ENCODE measurements at regions not wholly inside any gene's neighbourhood (a gene's known extent, or its start where the extent isn't known, plus 50 kb on each side); places are given as distances from the start of the nearest gene placed in this dataset.

DNA sequence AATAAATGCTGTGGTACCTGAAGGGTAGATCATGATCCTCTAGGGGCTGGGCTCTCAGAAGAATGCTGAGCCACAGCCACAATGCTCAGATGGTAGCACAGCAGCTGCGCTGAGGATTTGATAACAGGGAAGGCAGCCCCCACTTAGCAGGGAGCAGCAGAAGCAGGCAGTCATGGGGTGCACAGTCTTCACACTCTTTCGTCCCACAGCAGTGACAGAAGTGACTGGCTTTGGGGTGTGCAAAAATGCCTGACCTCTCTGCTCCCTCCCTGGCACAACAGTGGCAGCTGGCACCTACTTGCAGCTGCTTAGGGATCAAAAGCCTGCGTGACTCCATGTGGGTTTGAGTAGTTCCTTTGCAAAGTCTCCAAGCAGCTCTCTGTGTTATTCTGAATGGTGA is 1349.8 kb upstream of the RAG2 start:
- no peak overlapping the region for H3K4me3 ChIP-seq (ENCODE audit: low read length in 2 of 2)
- no peak for DNase-seq (ENCODE audit: low read depth in 6 of 9, low spot score in 9 of 9)
- no peaks in the 10 kb centered on the region for H3K4me1 ChIP-seq (ENCODE audit: control insufficient read depth in 2 of 2, insufficient read depth in 2 of 2, low read length in 2 of 2)
- H3K9me3 ChIP-seq (ENCODE audit: control insufficient read depth in 2 of 2, insufficient read depth in 1 of 2, low read length in 1 of 2) = no peaks in the 10 kb centered on the region
- no peak overlapping the region for H3K27ac ChIP-seq (ENCODE audit: low read depth in 1 of 2, low read length in 1 of 2)
- H3K36me3 ChIP-seq (ENCODE audit: control insufficient read depth in 2 of 2, insufficient read depth in 2 of 2, low read length in 1 of 2) = no peaks in the 10 kb centered on the region
- no peaks in the 10 kb centered on the region for H3K27me3 ChIP-seq (ENCODE audit: control insufficient read depth in 2 of 2, insufficient read depth in 1 of 2, low read length in 1 of 2)
- 91% methylated on average over 3 of the region's 3 CpGs for WGBS

DNA sequence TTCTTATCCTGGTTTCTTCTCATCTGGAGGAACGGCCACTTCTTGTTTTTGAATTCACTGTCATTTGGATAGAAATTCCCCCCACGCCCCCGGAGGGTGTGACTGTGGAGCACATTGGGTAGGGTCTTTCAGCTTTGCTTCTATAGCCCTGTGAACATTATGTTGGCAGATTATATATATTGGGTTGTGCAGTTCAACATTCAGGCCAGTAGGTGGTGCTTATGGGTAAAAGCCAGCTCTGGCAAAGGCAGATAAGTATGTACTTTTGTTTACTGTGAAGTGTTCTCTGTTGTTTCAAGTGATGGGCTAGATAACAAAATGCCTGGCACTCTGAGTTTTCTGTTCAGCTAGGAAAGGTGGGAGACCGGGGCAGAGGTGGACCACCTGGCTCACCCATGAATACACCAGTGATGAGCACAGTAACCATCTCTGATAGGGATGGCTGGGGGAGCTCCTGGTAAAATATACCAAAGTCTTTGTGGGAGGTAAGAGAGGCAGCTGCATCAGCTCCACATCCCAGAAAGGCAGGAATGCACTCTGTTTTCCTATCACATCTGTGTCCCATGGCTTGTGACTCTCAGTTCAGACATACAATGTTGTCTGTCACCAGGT is 1348.2 kb upstream of the RAG2 start:
- DNase-seq (ENCODE audit: low read depth in 6 of 9, low spot score in 9 of 9) = peak in 7 of 9 donors; percentile 5 to 43 (median 11)
- 71% methylated on average over 4 of the region's 4 CpGs for WGBS
- Histone ChIP-seq H3K4me1 (ENCODE audit: control insufficient read depth in 2 of 2, insufficient read depth in 2 of 2, low read length in 2 of 2) (no peaks in the 10 kb centered on the region), H3K4me3 (ENCODE audit: low read length in 2 of 2) (no peak overlapping the region), H3K27me3 (ENCODE audit: control insufficient read depth in 2 of 2, insufficient read depth in 1 of 2, low read length in 1 of 2) (no peaks in the 10 kb centered on the region), H3K36me3 (ENCODE audit: control insufficient read depth in 2 of 2, insufficient read depth in 2 of 2, low read length in 1 of 2) (no peaks in the 10 kb centered on the region), H3K27ac (ENCODE audit: low read depth in 1 of 2, low read length in 1 of 2) (no peak overlapping the region), H3K9me3 (ENCODE audit: control insufficient read depth in 2 of 2, insufficient read depth in 1 of 2, low read length in 1 of 2) (no peaks in the 10 kb centered on the region)

DNA sequence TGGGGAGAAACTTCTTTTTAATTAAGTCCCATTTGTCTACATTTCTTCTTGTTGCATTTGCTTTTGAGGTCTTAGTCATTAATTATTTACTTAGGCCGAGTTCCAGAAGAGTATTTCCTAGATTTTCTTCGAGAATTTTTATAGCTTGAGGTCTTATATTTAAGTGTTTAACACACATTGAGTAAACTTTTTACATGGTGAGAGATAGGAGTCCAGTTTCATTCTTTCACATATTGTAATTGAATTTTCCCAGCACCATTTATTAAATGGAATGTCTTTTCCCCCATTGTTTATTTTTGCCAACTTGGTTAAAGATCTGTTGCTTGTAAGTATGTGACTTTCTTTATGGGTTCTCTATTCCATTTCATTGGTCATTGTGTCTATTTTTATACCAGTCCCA is 1344.0 kb upstream of the RAG2 start:
- no peak for DNase-seq (ENCODE audit: low read depth in 6 of 9, low spot score in 9 of 9)
- H3K27me3 ChIP-seq (ENCODE audit: control insufficient read depth in 2 of 2, insufficient read depth in 1 of 2, low read length in 1 of 2) = no peaks in the 10 kb centered on the region
- WGBS = 89% methylated on average over 2 of the region's 2 CpGs
- H3K36me3 ChIP-seq (ENCODE audit: control insufficient read depth in 2 of 2, insufficient read depth in 2 of 2, low read length in 1 of 2) = no peaks in the 10 kb centered on the region
- no peak overlapping the region for H3K4me3 ChIP-seq (ENCODE audit: low read length in 2 of 2)
- no peaks in the 10 kb centered on the region for H3K9me3 ChIP-seq (ENCODE audit: control insufficient read depth in 2 of 2, insufficient read depth in 1 of 2, low read length in 1 of 2)
- no peak overlapping the region for H3K27ac ChIP-seq (ENCODE audit: low read depth in 1 of 2, low read length in 1 of 2)
- H3K4me1 ChIP-seq (ENCODE audit: control insufficient read depth in 2 of 2, insufficient read depth in 2 of 2, low read length in 2 of 2) = no peaks in the 10 kb centered on the region

DNA sequence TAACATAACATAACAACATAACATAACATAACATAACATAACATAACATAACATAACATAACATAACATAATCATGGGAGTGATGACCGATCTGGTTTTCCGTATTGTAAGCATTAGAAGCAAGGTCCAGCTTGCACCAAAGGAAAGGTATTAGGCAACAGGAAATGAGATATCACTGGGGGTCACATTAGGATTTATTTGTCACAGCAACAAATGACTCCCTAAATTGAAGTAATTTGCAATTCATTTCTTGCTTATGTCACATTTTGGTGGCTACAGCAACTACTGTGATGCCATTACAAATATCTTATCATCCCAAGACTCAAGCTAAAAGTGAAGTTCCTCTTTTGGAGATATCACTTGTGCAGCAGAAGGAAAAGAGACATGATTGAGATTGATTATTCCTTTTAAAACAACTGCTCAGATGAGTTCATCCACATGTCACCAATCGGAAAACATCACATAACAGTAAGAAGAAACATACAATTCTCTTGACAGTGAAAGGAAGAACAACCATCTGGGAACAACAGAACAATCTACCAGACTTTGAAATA is 1331.1 kb upstream of the RAG2 start:
- Histone ChIP-seq H3K9me3 (ENCODE audit: control insufficient read depth in 2 of 2, insufficient read depth in 1 of 2, low read length in 1 of 2) (no peaks in the 10 kb centered on the region), H3K4me1 (ENCODE audit: control insufficient read depth in 2 of 2, insufficient read depth in 2 of 2, low read length in 2 of 2) (no peaks in the 10 kb centered on the region), H3K27me3 (ENCODE audit: control insufficient read depth in 2 of 2, insufficient read depth in 1 of 2, low read length in 1 of 2) (no peaks in the 10 kb centered on the region), H3K4me3 (ENCODE audit: low read length in 2 of 2) (no peak overlapping the region), H3K36me3 (ENCODE audit: control insufficient read depth in 2 of 2, insufficient read depth in 2 of 2, low read length in 1 of 2) (no peaks in the 10 kb centered on the region), H3K27ac (ENCODE audit: low read depth in 1 of 2, low read length in 1 of 2) (no peak overlapping the region)
- no peak for DNase-seq (ENCODE audit: low read depth in 6 of 9, low spot score in 9 of 9)
- 97% methylated on average over 3 of the region's 3 CpGs for WGBS

DNA sequence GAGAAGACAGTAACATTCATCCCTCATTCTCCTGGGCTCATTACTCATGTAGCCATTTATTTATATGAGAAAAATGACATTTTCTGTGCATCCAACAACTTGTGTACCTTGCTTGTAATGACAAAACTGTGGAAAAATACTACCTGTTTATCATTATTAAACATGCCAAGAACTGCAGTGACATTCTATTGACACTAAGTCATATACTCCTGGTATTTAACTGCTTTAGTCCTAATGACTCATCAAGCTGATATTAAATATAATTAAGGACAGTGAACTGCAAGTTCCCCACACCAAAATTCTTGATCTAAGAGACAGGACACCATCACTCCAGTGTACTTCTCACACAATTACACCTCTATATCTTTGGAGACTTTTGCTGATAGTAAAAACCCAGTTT is 1328.7 kb upstream of the RAG2 start:
- Histone ChIP-seq H3K4me1 (ENCODE audit: control insufficient read depth in 2 of 2, insufficient read depth in 2 of 2, low read length in 2 of 2) (no peaks in the 10 kb centered on the region), H3K4me3 (ENCODE audit: low read length in 2 of 2) (no peak overlapping the region), H3K27ac (ENCODE audit: low read depth in 1 of 2, low read length in 1 of 2) (no peak overlapping the region), H3K27me3 (ENCODE audit: control insufficient read depth in 2 of 2, insufficient read depth in 1 of 2, low read length in 1 of 2) (no peaks in the 10 kb centered on the region), H3K36me3 (ENCODE audit: control insufficient read depth in 2 of 2, insufficient read depth in 2 of 2, low read length in 1 of 2) (no peaks in the 10 kb centered on the region), H3K9me3 (ENCODE audit: control insufficient read depth in 2 of 2, insufficient read depth in 1 of 2, low read length in 1 of 2) (no peaks in the 10 kb centered on the region)
- no peak for DNase-seq (ENCODE audit: low read depth in 6 of 9, low spot score in 9 of 9)

DNA sequence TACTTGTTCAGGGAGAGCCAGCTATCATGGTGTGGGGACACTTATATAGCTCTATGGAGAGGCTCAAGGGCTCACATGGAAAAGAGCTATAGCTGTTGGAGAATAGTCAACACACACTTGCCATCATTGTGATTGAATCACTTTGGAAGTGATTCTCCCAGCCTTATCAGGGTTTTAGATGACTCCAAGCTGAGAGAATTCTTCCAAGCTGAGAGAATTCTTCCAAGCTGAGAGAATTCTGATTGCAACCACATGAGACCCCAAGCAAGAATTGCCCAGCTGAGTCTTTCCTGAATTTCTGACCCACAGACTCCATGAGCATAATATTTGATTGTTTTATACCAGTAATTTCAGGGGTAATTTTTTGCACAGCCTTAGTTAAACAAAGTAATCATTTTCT is 1318.3 kb upstream of the RAG2 start:
- no peaks in the 10 kb centered on the region for H3K27me3 ChIP-seq (ENCODE audit: control insufficient read depth in 2 of 2, insufficient read depth in 1 of 2, low read length in 1 of 2)
- no peak for DNase-seq (ENCODE audit: low read depth in 6 of 9, low spot score in 9 of 9)
- H3K27ac ChIP-seq (ENCODE audit: low read depth in 1 of 2, low read length in 1 of 2) = no peak overlapping the region
- H3K36me3 ChIP-seq (ENCODE audit: control insufficient read depth in 2 of 2, insufficient read depth in 2 of 2, low read length in 1 of 2) = no peaks in the 10 kb centered on the region
- no peak overlapping the region for H3K4me3 ChIP-seq (ENCODE audit: low read length in 2 of 2)
- no peaks in the 10 kb centered on the region for H3K9me3 ChIP-seq (ENCODE audit: control insufficient read depth in 2 of 2, insufficient read depth in 1 of 2, low read length in 1 of 2)
- H3K4me1 ChIP-seq (ENCODE audit: control insufficient read depth in 2 of 2, insufficient read depth in 2 of 2, low read length in 2 of 2) = no peaks in the 10 kb centered on the region

DNA sequence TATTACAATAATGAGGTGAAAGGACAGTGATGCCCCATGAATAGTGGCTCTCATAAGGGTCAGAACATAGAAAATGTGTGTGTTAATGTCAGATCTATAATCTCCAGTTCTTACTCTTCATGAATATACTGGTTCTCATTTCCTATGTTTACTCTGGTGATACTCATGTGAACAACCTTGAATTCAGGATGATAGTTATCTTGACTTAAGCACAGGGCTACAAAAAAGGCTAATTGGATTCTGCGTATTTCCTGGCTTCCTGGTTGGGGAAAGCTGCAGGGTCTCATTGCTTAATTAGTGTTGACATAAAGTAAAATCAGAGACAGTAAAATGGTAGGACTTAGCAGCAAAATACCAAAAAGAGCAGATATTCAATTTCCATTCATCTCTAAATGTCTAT is 1316.8 kb upstream of the RAG2 start:
- Histone ChIP-seq H3K4me3 (ENCODE audit: low read length in 2 of 2) (no peak overlapping the region), H3K36me3 (ENCODE audit: control insufficient read depth in 2 of 2, insufficient read depth in 2 of 2, low read length in 1 of 2) (no peaks in the 10 kb centered on the region), H3K27ac (ENCODE audit: low read depth in 1 of 2, low read length in 1 of 2) (no peak overlapping the region), H3K27me3 (ENCODE audit: control insufficient read depth in 2 of 2, insufficient read depth in 1 of 2, low read length in 1 of 2) (no peaks in the 10 kb centered on the region), H3K9me3 (ENCODE audit: control insufficient read depth in 2 of 2, insufficient read depth in 1 of 2, low read length in 1 of 2) (no peaks in the 10 kb centered on the region), H3K4me1 (ENCODE audit: control insufficient read depth in 2 of 2, insufficient read depth in 2 of 2, low read length in 2 of 2) (no peaks in the 10 kb centered on the region)
- WGBS = 0% methylated on average over 1 of the region's 1 CpG
- DNase-seq (ENCODE audit: low read depth in 6 of 9, low spot score in 9 of 9) = no peak

DNA sequence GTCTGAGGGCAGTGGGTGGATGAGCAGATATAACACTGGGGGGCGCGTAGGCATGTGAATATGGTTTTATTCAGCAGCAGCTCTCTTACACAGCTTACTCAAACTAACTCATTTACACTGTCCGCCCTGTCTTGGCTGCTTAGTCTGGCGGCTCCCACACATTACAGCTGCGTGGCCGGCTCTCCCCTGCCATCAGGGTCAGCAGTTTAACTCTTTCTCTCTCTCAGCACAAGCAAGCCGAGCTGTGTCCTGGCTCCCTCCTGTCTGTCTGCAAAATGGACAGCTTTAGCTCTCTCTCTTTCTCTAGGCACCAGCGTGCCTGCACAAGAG is 1310.1 kb upstream of the RAG2 start:
- Histone ChIP-seq H3K27me3 (ENCODE audit: control insufficient read depth in 2 of 2, insufficient read depth in 1 of 2, low read length in 1 of 2) (no peaks in the 10 kb centered on the region), H3K4me1 (ENCODE audit: control insufficient read depth in 2 of 2, insufficient read depth in 2 of 2, low read length in 2 of 2) (no peaks in the 10 kb centered on the region), H3K27ac (ENCODE audit: low read depth in 1 of 2, low read length in 1 of 2) (no peak overlapping the region), H3K36me3 (ENCODE audit: control insufficient read depth in 2 of 2, insufficient read depth in 2 of 2, low read length in 1 of 2) (no peaks in the 10 kb centered on the region), H3K4me3 (ENCODE audit: low read length in 2 of 2) (no peak overlapping the region), H3K9me3 (ENCODE audit: control insufficient read depth in 2 of 2, insufficient read depth in 1 of 2, low read length in 1 of 2) (no peaks in the 10 kb centered on the region)
- 96% methylated on average over 8 of the region's 8 CpGs for WGBS
- DNase-seq (ENCODE audit: low read depth in 6 of 9, low spot score in 9 of 9) = no peak

DNA sequence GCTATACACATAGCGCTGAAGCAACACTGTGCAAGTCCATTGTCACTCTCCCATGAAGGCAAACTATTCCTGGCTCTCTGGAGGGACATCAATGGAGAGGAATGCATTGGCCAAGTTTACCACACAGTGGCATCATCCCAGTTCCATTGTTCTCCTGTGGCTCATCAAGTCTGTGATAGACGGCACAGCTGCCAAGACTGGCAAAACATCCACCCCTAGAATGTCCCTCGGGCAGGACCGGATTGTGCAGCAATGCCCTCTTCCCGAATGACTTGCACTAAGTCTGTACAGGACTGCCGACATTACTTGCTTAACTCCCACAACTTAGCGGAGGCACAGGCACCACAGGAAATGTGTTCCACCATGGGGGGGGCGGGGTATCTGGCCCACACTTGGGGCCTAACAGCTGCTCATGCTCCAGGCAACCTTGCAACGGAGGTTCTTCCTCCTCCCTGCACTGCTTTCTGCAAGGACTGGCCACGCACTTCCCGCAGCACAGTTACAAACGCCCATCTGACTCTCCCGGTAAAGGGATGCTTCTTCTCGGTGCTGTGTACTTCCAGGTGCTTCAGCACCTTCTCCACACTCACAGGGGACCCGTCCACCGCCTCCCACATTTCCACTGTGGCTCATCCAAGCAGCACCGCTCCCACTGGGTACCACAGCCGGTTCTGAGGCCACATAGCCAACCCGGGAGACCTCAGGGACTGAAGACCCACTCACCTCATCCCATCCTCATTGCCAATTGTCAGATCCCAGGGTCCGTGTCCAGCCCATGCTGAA is 1309.6 kb upstream of the RAG2 start:
- Histone ChIP-seq H3K36me3 (ENCODE audit: control insufficient read depth in 2 of 2, insufficient read depth in 2 of 2, low read length in 1 of 2) (no peaks in the 10 kb centered on the region), H3K27ac (ENCODE audit: low read depth in 1 of 2, low read length in 1 of 2) (no peak overlapping the region), H3K9me3 (ENCODE audit: control insufficient read depth in 2 of 2, insufficient read depth in 1 of 2, low read length in 1 of 2) (no peaks in the 10 kb centered on the region), H3K4me1 (ENCODE audit: control insufficient read depth in 2 of 2, insufficient read depth in 2 of 2, low read length in 2 of 2) (no peaks in the 10 kb centered on the region), H3K27me3 (ENCODE audit: control insufficient read depth in 2 of 2, insufficient read depth in 1 of 2, low read length in 1 of 2) (no peaks in the 10 kb centered on the region), H3K4me3 (ENCODE audit: low read length in 2 of 2) (no peak overlapping the region)
- 90% methylated on average over 20 of the region's 20 CpGs for WGBS
- no peak for DNase-seq (ENCODE audit: low read depth in 6 of 9, low spot score in 9 of 9)
